Activated effector memory CD4-positive, alpha-beta T cell treated with Interleukin-2 at 50 U/mL for 16 hours (primary cell): ENCODE measurements at regions not wholly inside any gene's neighbourhood (a gene's known extent, or its start where the extent isn't known, plus 50 kb on each side); places are given as distances from the start of the nearest gene placed in this dataset.
"Not testable (repeated sequence)": the region's sequence is repeated elsewhere in the genome, so short reads cannot be mapped to it uniquely, and the experiment has no call there.

Experiments used
- DNase-seq: peaks from one replicate; pipeline ENCODE4 v3.0.0-alpha.2; 2020

GRCh38 chr14:103186909-103187586 lies 63.8 kb downstream of the TNFAIP2 start:
- no peak for DNase-seq

GRCh38 chr14:103187911-103188310 lies 64.7 kb downstream of the TNFAIP2 start:
- no peak for DNase-seq

GRCh38 chr14:103188810-103189480 lies 65.7 kb downstream of the TNFAIP2 start:
- peak; percentile 4 for DNase-seq

GRCh38 chr14:103189481-103190470 lies 66.5 kb downstream of the TNFAIP2 start:
- DNase-seq = no peak

- no peak for DNase-seq
Observed at GRCh38 chr14:103190741-103191140, 67.5 kb downstream of the TNFAIP2 start.

- no peak for DNase-seq
Observed at GRCh38 chr14:103191844-103192243, 68.6 kb downstream of the TNFAIP2 start.

GRCh38 chr14:103192246-103192840 lies 69.1 kb downstream of the TNFAIP2 start:
- DNase-seq = no peak

GRCh38 chr14:103192861-103193260 lies 69.6 kb downstream of the TNFAIP2 start:
- DNase-seq = not testable (repeated sequence)

- DNase-seq = not testable (repeated sequence)
Observed at GRCh38 chr14:103193491-103193890, 70.2 kb downstream of the TNFAIP2 start.

GRCh38 chr14:103194256-103195045 lies 71.2 kb downstream of the TNFAIP2 start:
- DNase-seq = no peak

- DNase-seq = no peak
Observed at GRCh38 chr14:103195828-103196615, 72.8 kb downstream of the TNFAIP2 start.

- DNase-seq = no peak
Observed at GRCh38 chr14:103196716-103197115, 73.5 kb downstream of the TNFAIP2 start.

- no peak for DNase-seq
Observed at GRCh38 chr14:103198131-103199105, 75.2 kb downstream of the TNFAIP2 start.

- no peak for DNase-seq
Observed at GRCh38 chr14:103199124-103199523, 75.9 kb downstream of the TNFAIP2 start.

- DNase-seq = no peak
Observed at GRCh38 chr14:103201801-103202200, 78.5 kb downstream of the TNFAIP2 start.

- DNase-seq = no peak
Observed at GRCh38 chr14:103204852-103205540, 81.7 kb downstream of the TNFAIP2 start.

- no peak for DNase-seq
Observed at GRCh38 chr14:103205541-103205906, 82.3 kb downstream of the TNFAIP2 start.

- no peak for DNase-seq
Observed at GRCh38 chr14:103206023-103206481, 82.8 kb downstream of the TNFAIP2 start.

- no peak for DNase-seq
Observed at GRCh38 chr14:103206836-103207387, 83.7 kb downstream of the TNFAIP2 start.
